DMS114 treated with DMSO at 0.1 percent for 48 hours (cell line): ENCODE measurements at regions not wholly inside any gene's neighbourhood (a gene's known extent, or its start where the extent isn't known, plus 50 kb on each side); places are given as distances from the start of the nearest gene placed in this dataset.

Experiments
- DNase-seq: peaks from one replicate; lab custom pipeline; 2025; ENCODE audit not compliant: unreplicated experiment; lab: John Stamatoyannopoulos, UW

DNA sequence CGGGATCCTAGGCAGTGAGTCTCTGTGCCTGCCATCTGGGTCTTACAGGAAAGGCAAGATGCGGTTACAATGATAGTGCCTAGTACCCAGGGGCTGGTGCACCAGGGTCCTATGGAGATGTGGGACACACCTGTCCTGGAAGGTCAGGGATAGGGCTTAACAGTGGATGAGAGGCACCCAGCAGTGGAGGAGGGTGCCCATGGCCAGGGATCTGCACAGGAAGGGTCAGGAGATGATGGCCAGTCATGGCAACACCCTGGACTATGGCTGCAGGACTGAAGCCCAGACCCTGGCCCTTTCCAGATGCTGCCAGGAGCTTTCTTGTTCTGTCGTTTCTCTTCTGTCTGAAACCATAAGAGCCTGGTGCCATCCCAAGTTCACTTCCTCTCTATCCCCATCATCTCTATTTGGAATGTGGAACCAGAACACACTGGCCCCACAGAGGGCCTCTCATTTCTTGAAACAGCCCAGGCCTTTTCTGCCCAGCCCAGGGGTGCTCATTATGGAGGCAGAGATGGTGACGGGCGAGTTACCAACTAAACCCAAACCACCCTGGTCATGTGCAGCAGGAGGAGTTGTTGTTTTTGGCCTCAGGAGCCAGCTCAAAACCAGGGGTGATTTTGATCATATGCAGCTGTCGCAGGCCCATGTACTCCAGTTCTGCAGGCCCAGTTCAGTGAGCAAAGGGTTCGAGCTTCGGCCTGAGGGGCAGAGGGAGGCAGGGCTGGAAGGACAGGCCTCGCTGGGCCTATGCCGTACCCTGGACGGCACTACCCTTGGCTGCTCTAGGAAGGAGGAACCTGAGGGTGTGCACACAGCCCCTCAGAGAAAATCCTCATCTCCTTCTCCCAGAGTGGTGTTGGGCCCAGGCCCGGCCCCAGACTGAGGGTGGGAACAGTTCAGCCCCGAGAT, 52.6 kb upstream of the GDF10 start:
- DNase-seq, result no peak

DNA sequence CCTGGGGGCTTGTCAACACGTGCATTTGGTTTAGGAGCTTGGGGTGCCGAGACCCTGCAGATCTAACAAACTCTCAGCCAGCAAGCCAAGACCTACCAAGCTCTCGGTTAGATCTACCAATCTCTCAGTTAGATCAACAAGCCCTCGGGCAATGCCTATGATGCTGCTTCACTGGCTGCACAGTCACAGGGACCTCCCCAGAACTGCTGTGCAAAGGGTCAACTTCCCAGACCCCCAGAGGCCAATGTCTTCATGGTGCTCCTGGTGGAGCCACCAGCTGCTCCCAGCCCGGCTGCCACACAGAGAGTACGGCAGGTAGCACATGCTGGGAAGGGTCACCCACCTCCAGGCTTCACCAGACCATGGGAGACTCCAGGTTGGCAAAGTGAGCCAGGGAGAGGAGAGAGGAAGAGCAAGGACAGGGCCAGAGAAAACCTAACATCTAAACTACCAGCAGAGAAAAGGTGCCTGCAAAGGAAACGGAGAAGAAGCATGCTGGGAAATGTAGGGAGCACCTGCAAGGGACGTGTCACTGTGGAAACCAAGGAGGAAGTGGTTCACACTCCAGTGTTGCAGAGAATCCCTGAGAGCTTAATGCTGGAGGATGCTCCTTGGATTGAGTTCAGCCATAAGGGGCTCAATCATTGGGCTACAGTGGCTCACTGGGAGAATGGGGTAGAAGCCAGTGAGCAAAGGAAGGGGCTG, 51.5 kb upstream of the GDF10 start:
- DNase-seq, result no peak

DNA sequence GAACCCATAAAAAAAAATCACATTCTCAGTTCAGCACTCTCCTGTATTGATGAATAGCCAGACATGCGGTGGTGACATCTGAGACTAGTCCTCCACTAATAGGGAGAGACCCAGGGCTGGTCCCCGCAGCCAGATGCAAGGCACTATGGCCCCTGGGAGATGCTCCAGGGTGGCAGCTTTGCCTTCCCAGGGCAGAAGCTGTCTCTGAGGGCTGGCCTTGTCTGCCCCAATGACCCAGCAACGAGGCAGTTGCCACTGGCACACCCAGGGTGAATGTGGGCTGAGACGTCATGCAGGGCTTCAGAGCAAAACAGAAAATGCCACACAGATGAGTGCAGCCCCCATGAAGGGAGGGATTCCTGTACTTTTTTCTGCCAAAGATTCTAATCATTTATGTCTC, 50.1 kb upstream of the GDF10 start:
- no peak for DNase-seq
